ENCODE measurements at regions not wholly inside any gene's neighbourhood (a gene's known extent, or its start where the extent isn't known, plus 50 kb on each side); places are given as distances from the start of the nearest gene placed in this dataset.

DNA sequence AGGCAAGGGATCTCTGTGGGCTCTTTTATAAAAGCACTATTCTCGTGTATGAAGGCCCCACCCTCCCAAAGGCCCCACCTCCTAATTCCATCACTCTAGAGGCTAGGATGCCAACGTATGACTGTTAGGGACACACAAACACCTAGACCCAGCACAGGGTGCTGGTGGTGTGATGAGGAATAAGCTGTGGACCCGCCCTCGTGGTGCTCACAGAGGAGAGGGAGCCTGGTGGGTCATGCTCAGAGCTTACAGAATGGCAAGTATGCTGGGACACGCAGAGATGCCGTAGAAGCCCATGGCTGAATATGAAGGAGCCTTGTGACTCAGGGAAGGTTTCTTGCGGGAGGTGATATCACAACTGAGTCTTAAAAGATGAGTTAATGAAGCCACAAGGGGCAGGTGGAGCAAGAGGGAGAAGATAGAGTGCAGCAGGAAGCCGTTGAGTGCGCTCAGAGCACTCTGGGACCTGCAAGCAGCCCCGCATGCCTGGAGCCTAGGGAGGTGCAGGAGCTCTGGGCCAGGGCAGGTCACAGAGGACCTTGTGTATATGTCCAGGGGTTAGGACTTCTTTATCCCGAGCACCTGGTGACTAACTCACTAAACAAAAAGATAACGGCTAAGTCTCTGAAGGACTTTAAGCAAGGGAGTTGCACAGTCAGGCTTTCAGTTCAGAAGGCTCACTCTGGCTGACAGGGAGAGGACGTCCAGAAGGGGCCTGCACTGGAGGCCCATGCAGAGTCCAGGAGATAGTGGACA, 160.9 kb downstream of the TRIM29 start:
- TF ChIP-seq POLR2AphosphoS5 (IDR thresholded peaks at IDR 0.05) (no peak), RAD21 (conservative IDR thresholded peaks at IDR 0.05) (no peak), EZH2 (IDR thresholded peaks at IDR 0.05; ENCODE audit: borderline replicate concordance, insufficient read depth, low read length, poor library complexity, severe bottlenecking) (no peak), MXI1 (conservative IDR thresholded peaks at IDR 0.05; ENCODE audit: poor library complexity, severe bottlenecking) (no peak), EP300 (conservative IDR thresholded peaks at IDR 0.05; ENCODE audit: poor library complexity, severe bottlenecking) (no peak), TAF1 (IDR thresholded peaks at IDR 0.05; ENCODE audit: low read depth) (no peak), SMC3 (conservative IDR thresholded peaks at IDR 0.05; ENCODE audit: poor library complexity) (no peak)
- TF ChIP-seq, protein P1, sequence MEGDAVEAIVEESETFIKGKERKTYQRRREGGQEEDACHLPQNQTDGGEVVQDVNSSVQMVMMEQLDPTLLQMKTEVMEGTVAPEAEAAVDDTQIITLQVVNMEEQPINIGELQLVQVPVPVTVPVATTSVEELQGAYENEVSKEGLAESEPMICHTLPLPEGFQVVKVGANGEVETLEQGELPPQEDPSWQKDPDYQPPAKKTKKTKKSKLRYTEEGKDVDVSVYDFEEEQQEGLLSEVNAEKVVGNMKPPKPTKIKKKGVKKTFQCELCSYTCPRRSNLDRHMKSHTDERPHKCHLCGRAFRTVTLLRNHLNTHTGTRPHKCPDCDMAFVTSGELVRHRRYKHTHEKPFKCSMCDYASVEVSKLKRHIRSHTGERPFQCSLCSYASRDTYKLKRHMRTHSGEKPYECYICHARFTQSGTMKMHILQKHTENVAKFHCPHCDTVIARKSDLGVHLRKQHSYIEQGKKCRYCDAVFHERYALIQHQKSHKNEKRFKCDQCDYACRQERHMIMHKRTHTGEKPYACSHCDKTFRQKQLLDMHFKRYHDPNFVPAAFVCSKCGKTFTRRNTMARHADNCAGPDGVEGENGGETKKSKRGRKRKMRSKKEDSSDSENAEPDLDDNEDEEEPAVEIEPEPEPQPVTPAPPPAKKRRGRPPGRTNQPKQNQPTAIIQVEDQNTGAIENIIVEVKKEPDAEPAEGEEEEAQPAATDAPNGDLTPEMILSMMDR (IDR thresholded peaks at IDR 0.05; ENCODE audit: poor library complexity, severe bottlenecking), result no peak
- TF ChIP-seq, protein P2, sequence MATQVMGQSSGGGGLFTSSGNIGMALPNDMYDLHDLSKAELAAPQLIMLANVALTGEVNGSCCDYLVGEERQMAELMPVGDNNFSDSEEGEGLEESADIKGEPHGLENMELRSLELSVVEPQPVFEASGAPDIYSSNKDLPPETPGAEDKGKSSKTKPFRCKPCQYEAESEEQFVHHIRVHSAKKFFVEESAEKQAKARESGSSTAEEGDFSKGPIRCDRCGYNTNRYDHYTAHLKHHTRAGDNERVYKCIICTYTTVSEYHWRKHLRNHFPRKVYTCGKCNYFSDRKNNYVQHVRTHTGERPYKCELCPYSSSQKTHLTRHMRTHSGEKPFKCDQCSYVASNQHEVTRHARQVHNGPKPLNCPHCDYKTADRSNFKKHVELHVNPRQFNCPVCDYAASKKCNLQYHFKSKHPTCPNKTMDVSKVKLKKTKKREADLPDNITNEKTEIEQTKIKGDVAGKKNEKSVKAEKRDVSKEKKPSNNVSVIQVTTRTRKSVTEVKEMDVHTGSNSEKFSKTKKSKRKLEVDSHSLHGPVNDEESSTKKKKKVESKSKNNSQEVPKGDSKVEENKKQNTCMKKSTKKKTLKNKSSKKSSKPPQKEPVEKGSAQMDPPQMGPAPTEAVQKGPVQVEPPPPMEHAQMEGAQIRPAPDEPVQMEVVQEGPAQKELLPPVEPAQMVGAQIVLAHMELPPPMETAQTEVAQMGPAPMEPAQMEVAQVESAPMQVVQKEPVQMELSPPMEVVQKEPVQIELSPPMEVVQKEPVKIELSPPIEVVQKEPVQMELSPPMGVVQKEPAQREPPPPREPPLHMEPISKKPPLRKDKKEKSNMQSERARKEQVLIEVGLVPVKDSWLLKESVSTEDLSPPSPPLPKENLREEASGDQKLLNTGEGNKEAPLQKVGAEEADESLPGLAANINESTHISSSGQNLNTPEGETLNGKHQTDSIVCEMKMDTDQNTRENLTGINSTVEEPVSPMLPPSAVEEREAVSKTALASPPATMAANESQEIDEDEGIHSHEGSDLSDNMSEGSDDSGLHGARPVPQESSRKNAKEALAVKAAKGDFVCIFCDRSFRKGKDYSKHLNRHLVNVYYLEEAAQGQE (IDR thresholded peaks at IDR 0.05; ENCODE audit: borderline replicate concordance), result no peak
- Histone ChIP-seq H2AFZ (ENCODE audit: low read depth, low read length) (no peak overlapping the region), H3K27ac (ENCODE audit: low read length) (no peak overlapping the region), H4K20me1 (ENCODE audit: insufficient read depth) (no peaks in the 10 kb centered on the region), H3F3A (ENCODE audit: insufficient read depth, low read length, poor library complexity, severe bottlenecking) (no peaks in the 10 kb centered on the region), H3K9me3 (ENCODE audit: low read length) (no peaks in the 10 kb centered on the region), H3K4me3 (ENCODE audit: low read length) (no peak overlapping the region), H3K27me3 (ENCODE audit: insufficient read depth, low read depth, low read length) (no peaks in the 10 kb centered on the region), H3K4me2 (ENCODE audit: low read length) (no peak overlapping the region), H3K9me2 (ENCODE audit: insufficient read depth, low read length) (no peaks in the 10 kb centered on the region), H3K79me2 (replicated peaks; ENCODE audit: insufficient read depth, low read length) (no peaks in the 10 kb centered on the region), H3K9ac (ENCODE audit: low read length) (no peak overlapping the region), H3K36me3 (ENCODE audit: insufficient read depth, low read length) (no peaks in the 10 kb centered on the region)

DNA sequence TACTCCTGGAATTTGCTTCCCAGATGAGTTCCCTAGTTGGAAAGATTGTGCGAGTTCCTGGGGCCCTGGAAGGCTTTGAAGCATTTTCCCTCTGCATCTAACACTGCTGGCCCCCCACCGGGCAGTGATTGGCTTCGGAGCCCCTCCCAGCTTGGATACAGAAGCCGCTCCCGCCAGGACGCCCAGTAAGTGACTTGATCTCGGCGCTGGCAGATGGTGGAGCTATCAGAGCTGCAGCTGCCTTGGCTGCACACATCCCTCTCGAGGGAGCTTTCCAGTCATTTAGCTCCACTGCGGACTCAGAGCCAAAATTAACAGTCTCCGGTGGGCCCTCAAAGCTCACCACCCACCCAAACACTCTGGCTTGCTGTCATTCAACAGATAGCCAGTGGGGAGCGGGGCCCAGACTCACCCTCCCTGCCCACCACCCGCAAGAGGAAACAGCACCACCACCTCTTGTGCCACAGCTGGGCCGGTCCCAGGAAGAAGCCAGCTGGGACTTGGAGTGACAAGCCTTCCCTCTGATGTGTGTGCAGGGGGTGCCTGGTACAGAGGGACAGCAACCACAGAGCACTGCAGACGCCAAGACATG, 162.3 kb downstream of the TRIM29 start:
- Histone ChIP-seq H2AFZ (ENCODE audit: low read depth, low read length) (no peak overlapping the region), H3K27me3 (ENCODE audit: insufficient read depth, low read depth, low read length) (no peaks in the 10 kb centered on the region), H3K4me2 (ENCODE audit: low read length) (no peak overlapping the region), H3K36me3 (ENCODE audit: insufficient read depth, low read length) (no peaks in the 10 kb centered on the region), H3K4me3 (ENCODE audit: low read length) (no peak overlapping the region), H4K20me1 (ENCODE audit: insufficient read depth) (no peaks in the 10 kb centered on the region), H3K9me2 (ENCODE audit: insufficient read depth, low read length) (no peaks in the 10 kb centered on the region), H3K27ac (ENCODE audit: low read length) (no peak overlapping the region), H3K9ac (ENCODE audit: low read length) (no peak overlapping the region), H3K9me3 (ENCODE audit: low read length) (no peaks in the 10 kb centered on the region), H3K79me2 (replicated peaks; ENCODE audit: insufficient read depth, low read length) (no peaks in the 10 kb centered on the region), H3F3A (ENCODE audit: insufficient read depth, low read length, poor library complexity, severe bottlenecking) (peaks cover 3% of the 10 kb centered on the region)
- TF ChIP-seq SMC3 (conservative IDR thresholded peaks at IDR 0.05; ENCODE audit: poor library complexity) (peak; percentile 25), RAD21 (conservative IDR thresholded peaks at IDR 0.05) (no peak)
- TF ChIP-seq, protein P1 (IDR thresholded peaks at IDR 0.05; ENCODE audit: poor library complexity, severe bottlenecking), result peak; percentile 19
